Glomerular visceral epithelial cell (primary cell): ENCODE measurements at regions not wholly inside any gene's neighbourhood (a gene's known extent, or its start where the extent isn't known, plus 50 kb on each side); places are given as distances from the start of the nearest gene placed in this dataset.
"Not testable (repeated sequence)": the region's sequence is repeated elsewhere in the genome, so short reads cannot be mapped to it uniquely, and the experiment has no call there.

Source experiments
- DNase-seq: peaks from one replicate; pipeline ENCODE4 v3.0.0-alpha.2; 2016; ENCODE audit errors: extremely low spot score

DNA sequence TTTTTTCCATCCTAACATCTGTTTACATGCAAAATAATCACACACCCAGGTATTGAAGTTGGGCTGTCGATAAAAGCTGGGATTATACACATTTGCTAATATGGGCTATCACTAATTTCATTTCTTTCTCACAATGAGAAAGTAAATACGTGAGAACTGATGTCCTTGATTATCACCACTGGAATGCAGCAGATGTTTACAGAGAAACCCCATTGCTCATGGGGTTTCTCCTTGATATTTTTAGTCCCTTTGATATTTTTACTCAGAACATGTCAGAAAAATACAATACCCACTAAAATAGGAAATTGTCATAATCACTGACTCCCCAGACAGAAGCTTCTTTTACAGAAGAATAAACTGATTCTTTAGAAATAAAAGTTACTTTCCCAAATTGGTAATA lies 535.1 kb upstream of the CCDC54 start:
- no peak for DNase-seq

DNA sequence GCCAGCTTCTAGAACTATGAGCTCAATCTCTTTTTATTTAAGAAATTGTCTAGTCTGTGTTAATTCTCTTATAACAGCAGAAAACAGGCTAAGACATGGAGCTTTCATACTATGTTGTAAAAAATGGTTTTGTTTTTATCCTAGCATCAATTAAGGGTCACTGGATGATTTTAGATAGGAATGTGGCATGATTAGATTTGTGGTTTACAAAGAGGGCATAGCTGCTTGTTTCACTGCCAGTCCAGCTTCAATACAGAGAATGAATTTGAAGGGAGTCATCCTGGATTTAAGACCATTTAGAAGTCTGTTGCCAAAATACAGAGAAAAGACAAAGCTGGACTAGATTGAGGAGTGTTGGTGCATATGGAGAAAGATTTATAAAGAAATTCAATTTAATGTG lies 532.6 kb upstream of the CCDC54 start:
- no peak for DNase-seq

DNA sequence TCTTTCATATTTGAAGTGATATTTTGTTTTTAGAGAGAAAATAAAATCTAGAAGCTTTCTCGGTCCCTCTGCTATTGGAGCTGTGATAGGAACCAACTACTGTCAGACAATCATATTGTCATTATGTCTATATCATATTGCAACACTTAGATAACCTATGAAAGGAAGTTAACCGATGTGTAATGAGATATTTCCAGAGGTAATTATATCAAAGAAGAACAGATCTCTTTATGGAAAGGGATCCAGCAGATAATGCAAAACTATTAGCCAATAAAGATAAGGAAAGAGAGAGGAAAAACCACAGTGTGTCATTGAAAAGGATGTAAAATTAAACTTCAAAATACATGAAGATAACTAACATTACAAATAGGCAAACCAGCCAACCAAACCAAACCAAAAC lies 529.1 kb upstream of the CCDC54 start:
- DNase-seq: no peak

DNA sequence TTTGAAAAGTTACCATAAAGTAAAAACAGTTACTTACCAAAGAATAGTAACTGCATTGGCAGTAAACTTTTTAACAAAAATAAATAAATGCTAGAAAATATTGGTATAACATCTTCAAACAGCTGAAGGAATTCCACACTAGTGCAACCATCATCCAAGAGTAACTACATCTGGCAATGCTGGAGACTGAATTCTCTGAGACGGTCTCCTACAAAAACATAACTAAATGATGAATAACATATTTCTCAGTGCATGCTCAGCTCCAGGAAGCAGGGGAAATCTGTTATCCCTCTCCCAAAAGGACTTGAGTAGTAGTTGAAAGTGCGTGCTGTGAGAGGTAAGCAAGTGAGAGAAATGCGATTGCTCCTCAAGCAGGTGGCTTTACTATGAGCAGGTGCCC lies 526.8 kb upstream of the CCDC54 start:
- no peak for DNase-seq

DNA sequence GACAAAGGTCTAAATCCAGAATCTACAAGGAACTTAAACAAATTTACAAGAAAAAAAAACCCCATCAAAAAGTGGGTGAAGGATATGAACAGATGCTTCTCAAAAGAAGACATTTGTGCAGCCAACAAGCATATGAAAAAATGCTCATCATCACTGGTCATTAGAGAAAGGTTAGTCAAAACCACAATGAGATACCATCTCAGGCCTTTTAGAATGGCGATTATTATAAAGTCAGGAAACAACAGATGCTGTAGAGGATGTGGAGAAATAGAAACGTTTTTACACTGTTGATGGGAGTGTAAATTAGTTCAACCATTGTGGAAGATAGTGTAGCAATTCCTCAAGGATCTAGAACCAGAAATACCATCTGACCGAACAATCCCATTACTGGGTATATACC lies 518.9 kb upstream of the CCDC54 start:
- DNase-seq: not testable (repeated sequence)

DNA sequence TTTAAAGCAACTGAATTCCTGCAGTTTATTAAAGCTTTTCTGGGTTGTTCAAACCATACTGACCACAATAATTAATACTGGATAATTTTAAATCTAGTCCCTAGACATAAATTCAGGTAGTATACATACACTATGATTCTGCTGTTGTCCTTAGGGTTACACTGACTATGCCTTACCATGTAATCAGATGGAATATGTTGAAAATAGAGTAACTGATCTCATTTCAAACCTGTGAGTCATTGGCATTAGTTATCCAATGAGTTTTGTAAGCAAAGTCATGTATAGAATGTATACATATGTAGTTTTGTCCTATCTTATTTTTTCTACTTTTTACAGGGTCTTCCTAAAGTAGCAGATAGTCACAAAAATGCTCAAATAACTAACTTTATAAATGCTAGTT lies 517.1 kb upstream of the CCDC54 start:
- DNase-seq: no peak

DNA sequence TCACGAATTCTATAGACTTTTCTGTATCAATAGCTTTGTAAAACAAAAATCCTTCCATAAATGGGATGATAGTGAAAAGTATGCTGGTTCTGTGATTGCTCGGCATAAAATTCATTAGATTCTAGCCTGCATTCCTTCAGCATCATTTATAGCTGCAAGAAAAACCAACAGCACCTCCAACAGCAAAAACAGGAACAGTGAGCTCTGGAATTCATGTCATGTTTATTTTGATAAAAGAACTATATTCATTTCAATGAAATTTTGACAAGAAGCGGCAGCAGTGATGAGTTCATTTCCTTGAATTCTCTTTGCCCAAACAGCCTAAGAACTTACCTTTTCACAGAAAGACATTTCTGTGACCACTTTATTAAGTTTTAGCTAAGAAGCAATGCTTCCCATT lies 515.2 kb upstream of the CCDC54 start:
- peak; percentile 31 for DNase-seq

DNA sequence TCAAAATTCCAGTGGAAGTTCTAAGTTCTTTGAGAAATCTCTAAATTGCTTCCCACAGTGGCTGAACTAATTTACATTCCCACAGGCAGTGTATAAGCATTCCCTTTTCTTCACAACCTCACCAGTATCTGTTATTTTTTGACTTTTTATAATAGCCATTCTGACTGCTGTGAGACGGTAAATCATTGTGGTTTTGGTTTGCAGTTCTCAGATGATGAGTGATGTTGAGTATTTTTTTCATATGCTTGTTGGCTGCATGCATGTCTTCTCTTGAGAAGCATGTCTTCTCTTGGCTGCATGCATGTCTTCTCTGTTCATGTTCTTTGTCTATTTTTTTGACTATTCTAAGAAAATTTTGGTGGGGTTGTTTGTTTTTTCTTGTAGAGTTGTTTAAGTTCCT lies 499.6 kb upstream of the CCDC54 start:
- DNase-seq: peak; percentile 33

DNA sequence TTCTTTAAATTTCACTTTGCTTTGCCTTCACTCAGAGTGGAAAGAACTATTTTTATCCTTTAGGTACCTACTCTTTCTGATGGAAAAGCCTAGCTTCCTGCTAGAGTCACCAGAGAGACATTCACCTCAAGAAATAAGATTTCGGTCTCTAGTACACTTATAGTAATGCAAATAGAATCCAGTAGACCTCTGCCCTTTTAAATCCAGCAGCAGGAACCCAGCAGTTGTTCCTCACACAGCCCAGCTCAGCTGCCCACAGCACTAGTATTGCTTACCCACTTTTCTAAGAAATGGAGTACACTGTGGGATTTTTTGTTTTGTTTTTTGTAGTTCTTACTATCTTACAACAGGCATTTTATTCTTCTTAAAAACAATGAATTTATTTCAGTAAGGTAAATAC lies 497.0 kb upstream of the CCDC54 start:
- no peak for DNase-seq

DNA sequence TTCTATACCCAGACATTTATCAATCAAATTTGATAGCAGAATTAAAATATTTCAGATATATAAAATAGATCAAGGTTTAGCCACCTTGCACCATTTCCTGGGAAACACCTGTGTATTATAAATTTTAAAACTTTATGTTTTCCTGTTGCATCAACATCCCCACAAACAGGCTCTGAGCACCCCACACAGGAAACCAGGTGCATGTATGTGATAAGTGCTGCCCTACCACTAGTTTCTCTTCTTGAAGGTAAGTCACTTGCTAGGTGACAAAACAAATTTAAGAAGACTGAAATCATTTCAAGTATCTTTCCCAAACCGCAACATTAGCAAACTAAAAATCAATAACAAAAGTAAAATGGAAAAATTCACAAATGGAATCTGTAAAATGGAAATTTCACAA lies 496.1 kb upstream of the CCDC54 start:
- DNase-seq: no peak

DNA sequence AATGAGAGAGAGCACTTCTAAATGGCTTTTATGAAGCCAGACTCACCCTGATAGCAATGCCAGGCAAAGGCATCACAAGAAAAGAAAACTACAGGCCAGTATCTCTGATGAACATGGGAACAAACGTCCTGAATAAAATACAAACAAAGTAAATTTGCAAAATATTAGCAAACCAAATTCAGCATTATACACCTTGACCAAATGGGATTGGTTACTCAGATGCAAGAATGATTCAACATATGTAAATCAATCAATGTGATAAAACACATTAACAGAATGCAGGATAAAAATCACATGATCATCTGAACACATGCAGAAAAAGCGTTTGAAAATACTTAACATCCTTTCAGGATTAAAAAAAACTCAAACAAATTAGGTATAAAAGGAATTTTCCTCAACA lies 494.9 kb upstream of the CCDC54 start:
- DNase-seq: no peak

DNA sequence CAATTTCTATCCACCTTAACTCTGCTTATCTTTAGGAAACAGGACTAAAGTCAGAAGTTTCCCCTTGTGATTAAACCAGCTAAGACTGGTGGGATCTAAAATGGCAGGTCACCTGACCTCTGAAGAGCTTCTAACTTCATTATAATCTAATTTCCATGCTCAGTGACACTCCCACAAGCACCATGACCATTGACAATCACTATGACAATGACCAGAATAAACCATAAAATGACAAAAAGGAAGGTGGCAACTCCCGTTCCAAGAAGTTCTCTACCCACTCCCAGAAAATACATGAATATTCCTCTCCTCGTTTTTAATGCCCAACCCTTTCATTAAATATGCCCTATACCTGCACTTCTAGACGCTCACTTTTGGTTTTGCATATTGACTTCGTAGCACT lies 471.2 kb upstream of the CCDC54 start:
- no peak for DNase-seq

DNA sequence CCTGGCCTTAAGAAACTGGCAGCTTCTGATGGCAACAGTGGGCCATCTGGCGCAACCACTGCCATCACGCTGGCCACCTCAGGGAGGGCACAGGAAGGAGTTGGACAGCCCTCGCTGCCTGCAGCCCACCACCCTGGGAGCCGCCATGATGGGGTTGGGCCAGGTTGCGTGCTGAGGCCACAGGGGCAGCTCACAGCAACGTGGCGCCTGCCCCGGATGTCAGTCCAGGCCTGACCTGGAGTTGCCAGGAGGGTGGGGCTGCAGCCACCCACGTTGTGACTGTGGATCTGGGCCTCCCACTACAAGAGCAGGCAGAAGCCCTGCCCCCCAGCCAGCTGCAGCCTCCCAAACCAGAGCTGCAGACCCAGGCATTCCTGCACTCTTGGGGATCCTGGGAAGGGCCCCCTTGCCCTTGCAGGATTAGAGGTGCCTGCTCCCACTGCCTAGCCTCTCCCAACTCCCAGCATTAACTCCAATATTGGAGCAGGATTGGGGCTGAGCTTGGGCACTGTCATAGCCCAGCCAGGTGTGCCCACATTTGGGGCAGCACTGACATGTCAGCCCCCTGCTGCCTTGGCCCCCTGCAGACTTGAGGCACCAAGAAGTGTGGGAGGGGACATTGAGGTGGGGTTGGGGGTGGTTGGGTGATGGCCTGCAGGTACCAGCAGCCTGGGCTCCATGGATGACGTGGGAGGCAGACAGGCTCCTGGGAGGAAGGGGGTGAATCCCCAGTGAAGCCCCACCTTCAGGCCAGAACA lies 468.9 kb upstream of the CCDC54 start:
- no peak for DNase-seq

DNA sequence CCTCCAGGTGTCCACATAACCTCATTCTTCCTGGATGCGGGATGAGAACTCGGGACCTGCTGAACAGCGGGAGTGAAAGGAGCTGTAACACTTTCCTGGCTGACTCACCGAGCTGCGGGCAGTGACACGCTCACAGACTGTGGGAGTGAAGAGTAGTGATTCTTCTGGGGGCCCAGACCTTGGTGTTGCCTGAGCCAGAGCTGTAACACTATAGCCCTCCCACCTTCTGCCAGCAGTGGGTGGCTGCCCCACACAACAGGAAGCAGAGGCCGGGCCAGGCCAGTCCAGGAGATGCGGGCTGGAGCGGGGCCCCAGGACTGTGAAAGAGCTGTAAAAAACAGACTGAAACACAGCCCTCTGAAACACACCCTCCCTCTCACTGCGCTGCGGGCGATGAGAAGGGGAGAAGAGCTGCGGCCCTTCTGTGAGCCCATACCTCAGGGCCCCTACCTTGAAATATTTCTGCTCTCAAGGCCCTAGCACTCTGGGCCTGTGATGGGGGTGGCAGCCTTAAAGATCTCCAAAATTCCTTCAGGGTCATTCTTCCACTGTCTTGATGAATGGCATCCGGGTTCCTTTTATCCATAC lies 464.0 kb upstream of the CCDC54 start:
- DNase-seq: peak; percentile 4

DNA sequence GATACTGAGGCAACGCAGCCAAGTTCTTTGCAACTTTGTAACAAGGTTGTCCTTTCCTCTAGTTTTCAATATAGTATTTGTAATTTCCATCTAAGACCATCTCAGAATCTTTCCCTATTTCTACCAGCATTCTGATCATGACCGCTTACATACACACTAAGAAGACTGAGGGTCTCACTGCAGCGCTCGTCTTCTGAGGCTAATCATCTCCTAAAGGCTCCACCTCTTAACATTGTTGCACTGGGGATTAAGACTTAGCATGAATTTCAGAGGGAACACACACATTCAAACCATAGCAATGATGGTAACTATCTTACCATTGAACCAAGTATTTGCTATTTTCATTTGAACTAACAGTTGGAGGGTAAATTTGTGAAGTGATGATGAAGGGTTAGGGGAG lies 463.3 kb upstream of the CCDC54 start:
- DNase-seq: no peak

DNA sequence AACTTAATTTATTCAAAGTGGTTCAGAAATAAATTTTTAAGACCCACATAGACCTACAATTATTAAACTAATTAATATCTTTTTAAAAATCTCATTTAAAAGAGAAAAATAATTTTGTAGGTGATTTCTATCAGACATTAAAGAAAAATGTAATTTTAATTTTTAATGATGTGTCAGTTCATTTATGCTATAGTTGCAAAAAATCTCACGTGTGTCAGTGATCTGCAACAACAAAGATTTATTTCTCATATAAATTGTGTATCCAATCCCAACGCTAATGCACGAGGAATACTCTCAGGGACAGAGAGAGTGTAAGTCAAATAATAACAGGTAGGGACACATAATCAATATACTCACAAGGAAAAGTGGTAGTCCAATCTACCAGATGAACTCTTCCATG lies 456.6 kb upstream of the CCDC54 start:
- DNase-seq: no peak

DNA sequence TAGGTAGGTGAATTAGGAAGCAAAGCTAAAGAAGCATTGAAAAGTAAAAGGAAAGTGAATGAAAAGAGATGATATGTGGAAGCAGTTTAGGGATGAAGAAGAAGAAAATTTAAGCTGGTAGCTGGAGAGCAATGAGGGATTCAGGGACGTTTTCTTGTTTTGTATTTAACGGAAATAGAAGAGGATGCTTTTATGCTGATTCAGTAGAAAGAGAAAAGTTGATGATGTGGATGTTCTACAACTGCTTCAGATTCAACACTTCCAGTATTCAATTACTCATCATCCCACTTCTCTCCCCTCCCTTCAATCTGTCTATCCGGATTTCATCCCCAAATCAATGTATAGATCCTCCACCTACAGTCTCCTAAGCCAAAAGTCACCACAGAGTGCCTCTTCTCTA lies 448.2 kb upstream of the CCDC54 start:
- no peak for DNase-seq

DNA sequence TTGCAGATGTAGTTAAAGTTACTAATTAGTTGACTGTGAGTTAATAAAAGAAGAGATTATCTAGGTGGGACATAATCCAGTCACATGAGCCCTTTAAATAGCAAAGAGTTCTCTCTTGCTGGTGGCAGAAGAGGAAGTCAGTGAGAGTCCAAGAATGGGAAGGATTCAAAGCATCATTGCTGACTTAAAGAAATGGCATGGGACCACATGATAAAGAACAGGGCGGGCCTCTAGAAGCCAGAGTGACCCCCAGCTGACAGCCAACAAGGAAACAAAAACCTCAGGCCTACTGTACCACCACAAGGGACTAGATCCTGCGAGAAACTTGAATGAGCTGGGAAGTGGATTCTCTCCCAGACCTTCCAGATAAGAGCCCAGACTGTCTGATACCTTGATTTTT lies 447.2 kb upstream of the CCDC54 start:
- DNase-seq: no peak

DNA sequence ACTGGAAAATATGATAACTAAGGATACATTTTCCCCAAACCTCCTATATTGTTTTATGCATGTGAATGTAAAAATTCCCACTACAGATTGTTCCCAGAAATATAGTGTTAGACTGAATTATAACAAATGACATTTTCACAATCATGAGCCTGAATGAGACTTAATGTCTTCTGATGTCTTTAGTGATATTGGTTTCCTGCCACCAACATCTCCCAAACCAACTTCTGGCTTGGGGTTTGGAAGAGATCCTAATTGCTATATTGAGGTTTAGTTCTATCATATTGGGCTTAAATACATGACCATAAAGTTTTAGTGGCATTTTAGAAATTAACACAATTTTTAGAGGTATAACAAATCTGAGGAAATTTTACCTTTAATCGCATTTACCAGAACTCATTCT lies 445.3 kb upstream of the CCDC54 start:
- DNase-seq: no peak

DNA sequence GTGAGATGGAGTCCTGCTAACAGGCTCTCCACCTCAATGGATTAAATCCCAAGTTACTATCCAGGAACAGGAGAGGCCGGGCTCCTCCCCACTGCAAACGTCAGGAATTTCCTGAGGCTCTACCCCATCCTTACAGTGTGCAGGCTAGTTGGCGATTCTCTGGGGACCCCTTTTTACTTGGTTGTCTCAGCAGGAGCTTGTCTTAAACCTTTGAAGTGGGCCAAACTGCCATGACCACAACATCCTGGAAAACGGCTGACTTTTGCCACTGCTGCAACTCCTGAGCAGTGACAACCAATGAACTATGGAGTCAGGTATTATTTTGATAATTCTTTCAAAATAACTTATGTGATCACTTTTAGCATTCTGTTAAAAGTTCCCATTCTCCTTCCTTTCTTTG lies 440.9 kb upstream of the CCDC54 start:
- no peak for DNase-seq

DNA sequence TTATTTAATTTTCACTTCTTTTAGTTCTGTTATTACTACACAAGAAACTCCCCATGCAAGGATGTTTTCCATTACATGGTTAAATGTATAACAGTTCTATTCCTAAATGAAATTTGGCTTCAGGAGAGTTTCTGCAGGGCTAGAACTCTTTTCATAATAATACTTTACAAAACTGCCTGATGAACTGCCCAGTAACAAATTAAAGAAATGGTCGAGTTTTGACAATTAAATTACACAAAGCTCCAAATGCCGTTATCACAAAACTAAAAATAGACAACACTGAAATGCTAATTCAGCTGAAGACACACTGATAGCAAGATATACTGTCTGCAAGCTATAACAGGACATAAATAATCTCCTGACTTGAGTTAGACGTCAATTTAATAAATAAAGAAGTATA lies 435.2 kb upstream of the CCDC54 start:
- no peak for DNase-seq

DNA sequence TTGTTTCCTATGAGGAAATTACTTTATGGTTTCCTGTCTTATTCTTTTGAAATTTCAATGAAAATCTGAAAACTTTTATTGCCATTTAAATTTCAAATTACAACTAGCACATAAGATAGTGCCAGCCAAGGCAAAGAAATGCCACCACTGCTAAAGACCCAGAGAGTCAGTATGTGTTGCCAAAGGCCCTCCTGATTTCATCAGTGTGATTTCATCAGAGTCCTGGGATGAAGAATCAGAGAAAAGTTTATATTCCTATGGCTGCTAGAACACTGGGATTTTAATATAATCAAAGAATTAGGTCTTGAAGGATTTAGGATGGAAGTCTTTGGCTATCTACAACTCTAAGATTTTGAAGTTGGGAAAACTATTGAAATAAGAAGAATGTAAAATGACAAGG lies 434.2 kb upstream of the CCDC54 start:
- DNase-seq: no peak

DNA sequence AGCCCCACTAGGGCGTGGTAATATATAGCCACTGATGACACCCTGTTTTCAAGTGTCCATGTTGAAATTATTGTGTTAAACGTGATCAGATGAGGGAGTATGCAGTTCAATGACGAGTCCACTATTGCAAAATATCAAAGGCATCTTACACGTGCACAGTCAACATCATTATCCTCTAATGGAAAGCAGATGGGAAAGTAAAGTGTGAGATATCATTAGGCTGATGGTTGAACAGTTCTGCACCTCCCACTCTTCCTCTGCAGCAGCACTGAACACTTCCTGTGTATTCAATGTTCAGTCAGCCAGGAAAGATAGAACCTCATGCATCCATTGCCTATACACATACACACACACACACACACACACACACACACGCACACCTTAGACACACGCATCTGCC lies 431.8 kb upstream of the CCDC54 start:
- DNase-seq: no peak

DNA sequence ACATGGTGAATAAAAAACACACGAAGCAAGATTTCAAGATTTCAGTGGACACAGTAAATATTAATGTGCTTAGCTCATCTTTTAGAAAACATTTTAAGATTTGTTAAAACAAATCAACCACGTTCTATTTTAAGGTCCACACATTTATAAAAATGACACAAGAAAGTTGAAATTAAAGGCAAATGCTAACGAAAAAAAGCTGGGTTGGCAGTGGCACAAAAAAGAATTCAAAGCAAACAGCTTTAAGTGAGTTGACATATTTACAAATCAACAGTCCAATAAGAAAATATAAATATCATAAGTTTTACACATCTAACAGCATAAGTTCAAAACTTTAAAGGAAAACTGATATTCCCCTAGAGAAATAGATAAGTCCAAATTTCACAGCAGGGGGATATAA lies 430.4 kb upstream of the CCDC54 start:
- DNase-seq: no peak
